Activated CD8-positive, alpha-beta T cell treated with anti-CD3 and anti-CD28 coated beads, Interleukin-2, amount 10 ng/mL, durations not matched to agents 7 days and 5 days (primary cell): ENCODE measurements at regions not wholly inside any gene's neighbourhood (a gene's known extent, or its start where the extent isn't known, plus 50 kb on each side); places are given as distances from the start of the nearest gene placed in this dataset.
"Not testable (repeated sequence)": the region's sequence is repeated elsewhere in the genome, so short reads cannot be mapped to it uniquely, and the experiment has no call there.

Experiments used
- ATAC-seq: fragments of 150-1000 bp; cut with Tn5 transposase; one replicate; pipeline ENCODE4 v1.10.0; 2021; ENCODE audit warnings: moderate library complexity
- CTCF ChIA-PET: fragments of 350-600 bp; sonication (Branson Sonifier 250); formaldehyde crosslinking; loops from one replicate; lab custom pipeline; 2021; ENCODE audit warnings: antibody characterized with exemption; lab: Charles Lee
- POLR2A ChIA-PET: fragments of 350-600 bp; sonication (Branson Sonifier 250); formaldehyde crosslinking; loops from one replicate; lab custom pipeline; 2021; ENCODE audit warnings: antibody characterized with exemption; lab: Charles Lee
- DNase-seq: peaks from one replicate; pipeline ENCODE4 v3.0.0-alpha.2; 2020
- H3K27ac Mint-ChIP-seq: one replicate; pipeline ENCODE4 v1.8.0; 2021; ENCODE audit warnings: mild to moderate bottlenecking, mixed read lengths
- H3K27me3 Mint-ChIP-seq: one replicate; pipeline ENCODE4 v1.8.0; 2021; ENCODE audit warnings: low read depth, mixed read lengths
- H3K36me3 Mint-ChIP-seq: one replicate; pipeline ENCODE4 v1.8.0; 2021; ENCODE audit warnings: low read depth, mixed read lengths
- H3K4me1 Mint-ChIP-seq: one replicate; pipeline ENCODE4 v1.8.0; 2021; ENCODE audit warnings: low read depth, mixed read lengths
- H3K4me3 Mint-ChIP-seq: one replicate; pipeline ENCODE4 v1.8.0; 2021; ENCODE audit warnings: mild to moderate bottlenecking, mixed read lengths
- H3K9me3 Mint-ChIP-seq: one replicate; pipeline ENCODE4 v1.8.0; 2022; ENCODE audit warnings: mixed read lengths; ENCODE audit not compliant: insufficient read depth

DNA sequence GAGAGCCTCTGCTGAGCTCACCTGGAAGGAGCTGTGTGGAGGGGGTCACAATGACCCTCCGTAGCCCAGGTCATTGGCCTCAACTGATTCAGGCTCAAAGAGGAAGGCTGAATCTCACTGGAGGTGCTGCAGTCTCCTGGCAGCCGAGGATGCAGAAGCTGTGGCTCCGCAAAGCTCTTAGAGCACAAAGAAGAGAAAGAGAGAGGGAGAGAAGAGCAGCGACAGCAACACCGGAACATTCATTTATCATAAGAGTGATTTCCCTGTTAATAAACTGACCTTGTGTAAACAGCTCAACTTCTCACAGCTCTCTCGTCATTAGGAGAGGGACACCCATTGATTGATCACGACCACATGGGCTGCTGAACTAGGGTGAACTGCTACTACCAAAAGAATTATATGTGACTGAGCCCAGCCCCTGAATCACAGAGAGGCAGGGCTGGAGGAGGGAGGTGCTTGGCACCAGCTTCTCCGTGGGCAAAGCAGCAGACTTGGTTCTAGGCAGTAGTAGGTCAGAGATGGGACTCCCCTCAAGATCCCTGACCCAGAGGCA is 281.7 kb downstream of the NXPE2 start:
- Mint-ChIP-seq H3K4me1 (no peaks in the 10 kb centered on the region), H3K4me3 (no peak overlapping the region), H3K27me3 (no peaks in the 10 kb centered on the region), H3K9me3 (no peaks in the 10 kb centered on the region), H3K36me3 (no peaks in the 10 kb centered on the region), H3K27ac (no peak overlapping the region)
- POLR2A ChIA-PET, result no interaction called here
- DNase-seq (no peak), ATAC-seq (no peak)
- CTCF ChIA-PET, result no interaction called here

- H3K36me3 Mint-ChIP-seq, H3K27me3 Mint-ChIP-seq: not testable (repeated sequence)
Measured at GRCh38 chr11:114960819-114961218, 282.5 kb downstream of the NXPE2 start.

DNA sequence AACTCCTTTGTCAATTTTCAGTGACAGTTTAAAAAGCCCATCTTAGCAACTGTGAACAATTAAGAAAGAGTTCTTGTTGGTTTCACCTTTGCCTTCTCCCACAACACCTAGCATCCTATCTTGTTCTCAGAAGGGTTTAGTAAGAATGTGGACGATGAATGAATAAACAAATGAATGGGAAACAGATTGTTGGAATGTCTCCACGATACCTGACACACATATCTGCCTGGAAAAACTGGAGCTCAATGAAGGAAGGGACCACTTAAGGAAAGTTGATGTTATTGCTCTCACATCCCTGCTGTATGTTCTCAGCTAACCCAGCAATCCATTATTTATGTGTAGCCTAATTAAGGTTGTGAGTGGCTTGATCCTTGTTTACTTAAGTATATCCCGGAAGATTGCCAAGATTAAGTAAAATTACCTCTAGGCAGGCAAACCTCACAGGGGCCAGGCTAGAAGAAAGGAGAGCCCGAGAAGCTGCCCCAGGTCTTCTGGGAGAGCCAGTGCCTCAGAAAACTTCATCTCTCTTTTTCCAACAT is 286.4 kb downstream of the NXPE2 start:
- no peak for ATAC-seq
- Mint-ChIP-seq H3K9me3 (no peaks in the 10 kb centered on the region), H3K27ac (no peak overlapping the region), H3K4me1 (no peaks in the 10 kb centered on the region), H3K36me3 (no peaks in the 10 kb centered on the region), H3K4me3 (no peak overlapping the region), H3K27me3 (no peaks in the 10 kb centered on the region)
- ChIA-PET POLR2A (no interaction called here), CTCF (no interaction called here)
- DNase-seq, result no peak

More at GRCh38 chr11:114960819-114961218, 282.5 kb downstream of the NXPE2 start:
- H3K9me3 Mint-ChIP-seq, ATAC-seq, DNase-seq, POLR2A ChIA-PET, H3K4me1 Mint-ChIP-seq, CTCF ChIA-PET, H3K4me3 Mint-ChIP-seq, H3K27ac Mint-ChIP-seq: not testable (repeated sequence)

- Mint-ChIP-seq H3K4me3 (no peak overlapping the region), H3K9me3 (no peaks in the 10 kb centered on the region), H3K27me3 (no peaks in the 10 kb centered on the region), H3K27ac (no peak overlapping the region), H3K4me1 (no peaks in the 10 kb centered on the region), H3K36me3 (no peaks in the 10 kb centered on the region)
- CTCF ChIA-PET, result no interaction called here
- POLR2A ChIA-PET, result no interaction called here
- ATAC-seq, result no peak
- DNase-seq, result no peak
Measured at GRCh38 chr11:114970927-114971645, 292.8 kb downstream of the NXPE2 start.

- H3K27ac Mint-ChIP-seq, result no peak overlapping the region
- H3K9me3 Mint-ChIP-seq, result no peaks in the 10 kb centered on the region
- H3K27me3 Mint-ChIP-seq, result no peaks in the 10 kb centered on the region
- POLR2A ChIA-PET, result no interaction called here
- DNase-seq (no peak), ATAC-seq (no peak)
- no peak overlapping the region for H3K4me3 Mint-ChIP-seq
- CTCF ChIA-PET, result no interaction called here
- H3K4me1 Mint-ChIP-seq, result no peaks in the 10 kb centered on the region
- H3K36me3 Mint-ChIP-seq, result no peaks in the 10 kb centered on the region
Measured at GRCh38 chr11:114972105-114972504, 293.8 kb downstream of the NXPE2 start.

GRCh38 chr11:114977651-114978050 is 299.3 kb downstream of the NXPE2 start:
- ChIA-PET CTCF (no interaction called here), POLR2A (no interaction called here)
- no peaks in the 10 kb centered on the region for H3K27me3 Mint-ChIP-seq
- H3K4me1 Mint-ChIP-seq, result no peaks in the 10 kb centered on the region
- no peak for ATAC-seq
- no peak for DNase-seq
- H3K9me3 Mint-ChIP-seq, result no peaks in the 10 kb centered on the region
- no peak overlapping the region for H3K4me3 Mint-ChIP-seq
- H3K36me3 Mint-ChIP-seq, result no peaks in the 10 kb centered on the region
- H3K27ac Mint-ChIP-seq, result no peak overlapping the region

- Mint-ChIP-seq H3K4me1 (no peaks in the 10 kb centered on the region), H3K4me3 (no peak overlapping the region), H3K36me3 (no peaks in the 10 kb centered on the region), H3K27ac (no peak overlapping the region), H3K27me3 (no peaks in the 10 kb centered on the region), H3K9me3 (no peaks in the 10 kb centered on the region)
- ATAC-seq, result no peak
- no peak for DNase-seq
- ChIA-PET POLR2A (no interaction called here), CTCF (no interaction called here)
Measured at GRCh38 chr11:114982141-114982540, 303.8 kb downstream of the NXPE2 start.

GRCh38 chr11:114984611-114985163 is 306.4 kb downstream of the NXPE2 start:
- ATAC-seq (no peak), DNase-seq (no peak)
- H3K27me3 Mint-ChIP-seq, result no peaks in the 10 kb centered on the region
- no peaks in the 10 kb centered on the region for H3K9me3 Mint-ChIP-seq
- no peaks in the 10 kb centered on the region for H3K36me3 Mint-ChIP-seq
- ChIA-PET CTCF (no interaction called here), POLR2A (no interaction called here)
- no peaks in the 10 kb centered on the region for H3K4me1 Mint-ChIP-seq
- H3K4me3 Mint-ChIP-seq, result no peak overlapping the region
- no peak overlapping the region for H3K27ac Mint-ChIP-seq

GRCh38 chr11:114986365-114986764 is 308.0 kb downstream of the NXPE2 start:
- Mint-ChIP-seq H3K36me3 (no peaks in the 10 kb centered on the region), H3K27me3 (no peaks in the 10 kb centered on the region), H3K4me1 (no peaks in the 10 kb centered on the region), H3K9me3 (no peaks in the 10 kb centered on the region), H3K27ac (no peak overlapping the region), H3K4me3 (no peak overlapping the region)
- POLR2A ChIA-PET, result no interaction called here
- CTCF ChIA-PET, result no interaction called here
- DNase-seq (no peak), ATAC-seq (no peak)

DNA sequence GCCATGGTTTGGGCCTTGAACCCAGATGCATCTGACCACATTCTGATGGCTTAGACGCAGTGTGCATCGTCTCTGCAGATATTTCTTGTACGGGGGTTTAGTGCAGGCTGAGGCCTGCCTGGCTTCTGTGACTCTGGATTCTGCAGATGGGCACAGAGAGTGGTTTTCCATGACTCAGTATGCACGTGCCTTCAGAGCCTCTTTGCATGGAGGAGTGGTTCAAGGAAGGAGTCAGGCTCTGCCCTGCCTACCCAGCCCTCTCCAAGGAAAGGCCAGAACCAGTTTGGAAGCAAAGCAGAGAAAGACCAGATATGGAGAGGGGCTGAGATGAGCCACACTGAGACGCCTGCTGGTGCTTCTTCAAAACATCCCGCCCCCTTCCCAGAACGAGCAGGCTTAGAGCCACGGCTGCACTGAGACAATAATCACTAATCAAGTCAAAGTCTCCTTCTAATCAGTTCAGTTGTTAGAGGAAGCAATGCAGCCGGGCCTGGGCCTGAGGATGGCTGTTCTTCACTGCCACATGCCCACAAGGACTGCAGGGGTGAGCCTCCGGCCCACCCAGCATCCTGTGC is 308.9 kb downstream of the NXPE2 start:
- POLR2A ChIA-PET, result interaction anchor here (0.8 kb wide), 1 partner anchor 1513 kb away, joined by 3 read pairs; no protein-coding TSS in a partner anchor
- Mint-ChIP-seq H3K27me3 (no peaks in the 10 kb centered on the region), H3K4me3 (no peak overlapping the region), H3K4me1 (no peaks in the 10 kb centered on the region), H3K27ac (no peak overlapping the region), H3K36me3 (no peaks in the 10 kb centered on the region), H3K9me3 (no peaks in the 10 kb centered on the region)
- CTCF ChIA-PET, result no interaction called here
- DNase-seq (no peak), ATAC-seq (no peak)

- Mint-ChIP-seq H3K4me3 (no peak overlapping the region), H3K27ac (no peak overlapping the region), H3K27me3 (no peaks in the 10 kb centered on the region), H3K4me1 (no peaks in the 10 kb centered on the region), H3K9me3 (no peaks in the 10 kb centered on the region), H3K36me3 (no peaks in the 10 kb centered on the region)
- ATAC-seq, result no peak
- ChIA-PET CTCF (no interaction called here), POLR2A (no interaction called here)
- no peak for DNase-seq
Measured at GRCh38 chr11:114988644-114989043, 310.3 kb downstream of the NXPE2 start.

GRCh38 chr11:114989536-114989935 is 311.2 kb downstream of the NXPE2 start:
- no peak overlapping the region for H3K27ac Mint-ChIP-seq
- H3K27me3 Mint-ChIP-seq, result no peaks in the 10 kb centered on the region
- no peak for DNase-seq
- H3K4me3 Mint-ChIP-seq, result no peak overlapping the region
- POLR2A ChIA-PET, result no interaction called here
- ATAC-seq, result no peak
- H3K36me3 Mint-ChIP-seq, result no peaks in the 10 kb centered on the region
- H3K9me3 Mint-ChIP-seq, result no peaks in the 10 kb centered on the region
- CTCF ChIA-PET, result no interaction called here
- no peaks in the 10 kb centered on the region for H3K4me1 Mint-ChIP-seq
